Prostate gland (tissue), 2 donors: ENCODE measurements at regions not wholly inside any gene's neighbourhood (a gene's known extent, or its start where the extent isn't known, plus 50 kb on each side); places are given as distances from the start of the nearest gene placed in this dataset.

Source experiments
- DNase-seq: peaks from one replicate; pipeline ENCODE4 v3.0.0-alpha.2; 2019; ENCODE audit warnings: low spot score
- H3K27ac ChIP-seq, 2 donors: fragments of 200-600 bp; sonication (generic); 2 replicates each; pipeline ENCODE4 v1.5.1; 2017 to 2019
- H3K27me3 ChIP-seq: fragments of 200-600 bp; sonication (generic); replicated peaks from 2 replicates; pipeline ENCODE4 v1.5.1; 2019; ENCODE audit not compliant: insufficient read depth
- H3K36me3 ChIP-seq, 2 donors: fragments of 200-600 bp; sonication (generic); 1 replicate in 1 of 2; 2 replicates in 1 of 2; pipeline versions ENCODE4 v1.5.1 to v1.8.1; 2017 to 2019
- H3K4me1 ChIP-seq: fragments of 200-600 bp; sonication (generic); replicated peaks from 2 replicates; pipeline ENCODE4 v1.5.1; 2019
- H3K4me3 ChIP-seq, 2 donors: fragments of 200-600 bp; sonication (generic); 2 replicates each; pipeline ENCODE4 v1.5.1; 2017 to 2019
- H3K9me3 ChIP-seq: fragments of 200-600 bp; sonication (generic); 2 replicates; pipeline ENCODE4 v1.5.1; 2017
- POLR2A ChIP-seq: fragments of 450-650 bp; IDR thresholded peaks from one replicate; pipeline ENCODE4 v1.6.1; 2016; ENCODE audit warnings: antibody characterized with exemption, mild to moderate bottlenecking
- POLR2AphosphoS5 ChIP-seq: sonication (generic); formaldehyde crosslinking; IDR thresholded peaks from one replicate; pipeline ENCODE4 v1.6.1; 2017; ENCODE audit warnings: antibody characterized with exemption
- WGBS: methylation state at CpG from one replicate; pipeline ENCODE4 v1.1.5; 2018; 5-methylcytosine and 5-hydroxymethylcytosine counted together
- intact Hi-C: fragments of 100-400 bp; cut with DNase I; formaldehyde crosslinking; loops from one replicate; pipeline ENCODE4 v1.14.2; 2022
- TF ChIP-seq, protein P1 (sequence below), 4 experiments: fragments of 200-600 bp in 2 of 4; fragments of 450-650 bp in 2 of 4; sonication (generic) in 2 of 4; IDR thresholded peaks; 1 replicate in 3 of 4; 2 replicates in 1 of 4; pipeline ENCODE4 v1.5.1; 2016 to 2019; ENCODE audit warnings: antibody characterized with exemption in 4 of 4, mild to moderate bottlenecking in 2 of 4, moderate library complexity in 2 of 4

DNA sequence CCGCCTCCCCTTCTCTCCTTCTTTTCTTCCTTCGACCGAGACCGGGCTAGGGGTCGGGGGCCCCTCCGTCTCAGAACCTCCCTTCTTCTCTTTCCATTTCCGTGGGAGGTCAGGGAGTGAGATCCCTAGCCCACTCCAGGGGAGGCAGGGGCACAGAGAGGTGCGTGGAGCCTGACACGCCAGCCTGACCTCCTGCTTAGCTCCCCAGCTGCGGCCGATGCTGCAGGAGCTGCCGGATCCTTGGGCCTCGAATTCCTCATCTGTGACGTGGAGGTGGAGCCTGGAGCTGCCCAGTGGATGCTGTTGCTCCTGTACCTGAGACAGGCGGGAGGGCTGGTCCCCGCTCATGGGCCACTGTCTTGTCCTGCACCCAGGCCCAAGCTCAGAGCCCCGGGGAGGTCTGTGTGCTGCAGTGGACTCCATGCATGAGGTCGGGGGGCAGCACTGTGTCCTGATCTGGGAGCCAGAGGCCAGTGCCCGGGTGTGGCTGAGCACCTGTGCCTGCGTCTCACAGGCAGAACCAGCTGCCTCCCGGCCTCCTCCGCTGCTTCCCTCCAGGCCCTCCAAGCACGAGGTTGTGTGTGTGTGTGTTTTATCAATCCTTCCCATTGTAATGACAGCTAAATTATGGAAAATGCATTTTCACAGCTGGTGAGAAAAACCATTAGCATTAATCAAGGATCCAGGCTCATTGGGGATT lies 55.3 kb upstream of the TTC34 start:
- 84% methylated on average over 23 of the region's 23 CpGs for WGBS

DNA sequence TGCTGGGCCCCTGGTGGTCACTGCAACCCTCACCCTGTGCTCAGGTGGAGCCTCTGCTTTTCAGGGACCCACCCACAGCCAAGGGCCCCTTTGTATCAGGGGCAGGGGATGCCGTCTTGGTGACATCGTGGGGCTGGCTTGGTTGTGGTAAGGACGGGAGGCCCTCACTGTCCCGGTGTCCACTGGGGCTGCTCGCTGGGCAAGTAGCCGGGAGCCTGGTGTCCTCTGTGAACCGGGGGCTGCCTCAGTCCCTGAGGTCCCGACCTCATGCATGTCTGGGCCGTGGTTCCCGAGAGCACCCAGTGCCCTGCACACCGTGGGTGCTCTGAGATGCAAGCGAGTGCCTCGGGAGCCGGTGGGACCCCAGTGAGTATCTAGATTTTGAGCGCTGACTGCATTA lies 56.0 kb upstream of the TTC34 start:
- 90% methylated on average over 15 of the region's 15 CpGs for whole genome bisulfite sequencing
- intact Hi-C loops, result no loop called here
- TF ChIP-seq, protein P1, sequence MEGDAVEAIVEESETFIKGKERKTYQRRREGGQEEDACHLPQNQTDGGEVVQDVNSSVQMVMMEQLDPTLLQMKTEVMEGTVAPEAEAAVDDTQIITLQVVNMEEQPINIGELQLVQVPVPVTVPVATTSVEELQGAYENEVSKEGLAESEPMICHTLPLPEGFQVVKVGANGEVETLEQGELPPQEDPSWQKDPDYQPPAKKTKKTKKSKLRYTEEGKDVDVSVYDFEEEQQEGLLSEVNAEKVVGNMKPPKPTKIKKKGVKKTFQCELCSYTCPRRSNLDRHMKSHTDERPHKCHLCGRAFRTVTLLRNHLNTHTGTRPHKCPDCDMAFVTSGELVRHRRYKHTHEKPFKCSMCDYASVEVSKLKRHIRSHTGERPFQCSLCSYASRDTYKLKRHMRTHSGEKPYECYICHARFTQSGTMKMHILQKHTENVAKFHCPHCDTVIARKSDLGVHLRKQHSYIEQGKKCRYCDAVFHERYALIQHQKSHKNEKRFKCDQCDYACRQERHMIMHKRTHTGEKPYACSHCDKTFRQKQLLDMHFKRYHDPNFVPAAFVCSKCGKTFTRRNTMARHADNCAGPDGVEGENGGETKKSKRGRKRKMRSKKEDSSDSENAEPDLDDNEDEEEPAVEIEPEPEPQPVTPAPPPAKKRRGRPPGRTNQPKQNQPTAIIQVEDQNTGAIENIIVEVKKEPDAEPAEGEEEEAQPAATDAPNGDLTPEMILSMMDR (IDR thresholded peaks at IDR 0.05), result no peak
- no peak for TF ChIP-seq POLR2AphosphoS5
- no peak for TF ChIP-seq POLR2A
- no peak for DNase-seq
- Histone ChIP-seq H3K4me1 (no peaks in the 10 kb centered on the region), H3K27me3 (peaks cover 13% of the 10 kb centered on the region), H3K36me3 (no peaks in the 10 kb centered on the region), H3K27ac (no peak overlapping the region), H3K4me3 (no peak overlapping the region), H3K9me3 (no peaks in the 10 kb centered on the region)

More for the DNA sequence above, 55.3 kb upstream of the TTC34 start:
- intact Hi-C loops, result no loop called here
- Histone ChIP-seq H3K4me3 (no peak overlapping the region), H3K9me3 (no peaks in the 10 kb centered on the region), H3K36me3 (no peaks in the 10 kb centered on the region), H3K27ac (no peak overlapping the region), H3K4me1 (no peaks in the 10 kb centered on the region), H3K27me3 (peaks cover 13% of the 10 kb centered on the region)
- TF ChIP-seq POLR2AphosphoS5 (no peak), POLR2A (no peak)
- TF ChIP-seq, protein P1 (IDR thresholded peaks at IDR 0.05), result no peak
- no peak for DNase-seq

DNA sequence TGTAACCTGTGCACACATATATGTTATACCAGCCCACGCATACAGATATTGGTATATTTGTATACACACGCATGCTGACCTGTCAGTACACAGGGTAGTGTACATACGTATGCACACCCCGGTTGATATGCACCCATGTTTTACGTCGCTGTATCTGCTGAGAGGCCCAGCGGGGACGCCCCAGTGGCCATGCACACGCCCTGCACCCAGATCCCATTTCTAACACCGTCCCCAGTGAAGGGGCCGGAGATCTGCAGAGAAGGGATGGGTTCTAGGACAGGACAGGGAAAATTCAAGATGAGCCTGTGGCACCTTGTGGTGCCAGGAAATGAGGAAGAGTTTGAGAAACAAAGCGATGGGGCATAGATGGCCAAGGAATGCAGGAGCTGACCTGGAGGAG lies 57.2 kb upstream of the TTC34 start:
- WGBS, result 95% methylated on average over 12 of the region's 12 CpGs
- Histone ChIP-seq H3K9me3 (no peaks in the 10 kb centered on the region), H3K4me3 (no peak overlapping the region), H3K27me3 (peaks cover 20% of the 10 kb centered on the region), H3K4me1 (no peaks in the 10 kb centered on the region), H3K36me3 (no peaks in the 10 kb centered on the region), H3K27ac (no peak overlapping the region)
- TF ChIP-seq, protein P1 (IDR thresholded peaks at IDR 0.05), result no peak
- TF ChIP-seq POLR2AphosphoS5, result no peak
- no peak for TF ChIP-seq POLR2A
- no peak for DNase-seq
- intact Hi-C loops, result no loop called here

DNA sequence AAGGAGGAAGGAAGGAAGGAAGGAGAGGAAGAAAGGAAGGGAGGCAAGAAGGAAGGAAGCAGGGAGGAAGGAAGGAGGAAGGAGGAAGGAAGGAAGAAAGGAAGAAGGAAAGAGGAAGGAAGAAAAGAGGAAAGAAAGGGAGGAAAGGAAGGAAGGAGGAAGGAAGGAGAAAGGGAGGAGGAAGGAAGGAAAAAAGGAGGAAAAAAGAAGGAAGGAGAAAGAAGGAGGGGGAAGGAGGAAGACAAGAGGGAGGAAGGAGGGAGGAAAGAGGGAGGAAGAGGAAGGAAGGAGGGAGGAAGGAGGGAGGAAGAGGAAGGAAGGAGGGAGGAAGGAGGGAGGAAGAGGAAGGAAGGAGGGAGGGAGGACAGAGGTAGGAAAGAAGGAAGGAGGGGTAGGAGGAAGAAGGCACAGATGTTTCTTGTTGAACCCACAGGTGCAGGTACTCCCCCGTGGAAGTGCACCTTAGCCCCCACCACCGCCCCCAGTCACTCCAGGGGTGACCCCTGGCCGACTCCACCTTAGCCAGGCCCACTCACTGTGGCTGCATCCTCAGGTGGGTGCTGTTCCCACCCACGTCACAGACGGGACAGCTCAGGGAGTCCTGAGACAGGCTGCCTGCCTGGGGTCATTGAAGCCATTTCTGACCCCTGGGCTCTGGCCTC lies 57.9 kb upstream of the TTC34 start:
- peaks cover 23% of the 10 kb centered on the region for H3K27me3 ChIP-seq
- H3K36me3 ChIP-seq, result no peaks in the 10 kb centered on the region
- H3K27ac ChIP-seq, result no peak overlapping the region
- intact Hi-C loops, result no loop called here
- H3K4me1 ChIP-seq, result no peaks in the 10 kb centered on the region
- no peak for DNase-seq
- WGBS, result 87% methylated on average over 5 of the region's 5 CpGs
- no peak for TF ChIP-seq POLR2A
- no peak for TF ChIP-seq POLR2AphosphoS5
- H3K9me3 ChIP-seq, result no peaks in the 10 kb centered on the region
- H3K4me3 ChIP-seq, result no peak overlapping the region

DNA sequence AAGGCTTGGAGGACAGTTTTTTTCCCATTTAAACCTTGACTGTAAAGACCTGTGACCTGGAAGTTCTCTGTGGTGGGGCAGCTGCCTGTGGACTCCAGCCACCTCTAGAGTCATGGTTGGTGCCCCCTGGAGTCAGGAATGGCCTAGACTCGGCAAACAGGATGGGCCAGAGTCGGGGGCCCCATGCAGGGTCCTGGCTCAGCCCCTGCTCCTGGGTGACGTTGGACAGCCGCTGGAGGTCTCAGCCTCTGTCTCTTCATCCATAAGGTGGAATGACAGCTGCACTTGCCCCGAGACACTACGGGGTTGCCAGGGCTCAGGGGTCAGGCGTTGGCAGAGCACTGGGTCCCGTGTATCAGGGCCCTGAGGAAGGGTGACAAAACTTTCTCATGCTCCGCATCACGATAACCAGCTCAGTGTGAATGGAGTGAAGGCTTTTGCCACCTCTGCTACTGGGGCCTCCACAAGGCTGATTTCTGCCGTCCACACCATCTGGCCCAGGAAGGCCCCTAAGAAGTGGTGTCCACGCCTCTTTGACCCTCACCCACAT lies 58.5 kb upstream of the TTC34 start:
- intact Hi-C loops, result no loop called here
- peaks cover 21% of the 10 kb centered on the region for H3K27me3 ChIP-seq
- DNase-seq, result no peak
- TF ChIP-seq, protein P1 (IDR thresholded peaks at IDR 0.05), result no peak
- TF ChIP-seq POLR2A (no peak), POLR2AphosphoS5 (no peak)
- H3K9me3 ChIP-seq, result no peaks in the 10 kb centered on the region
- no peak overlapping the region for H3K27ac ChIP-seq
- H3K36me3 ChIP-seq, result no peaks in the 10 kb centered on the region
- H3K4me1 ChIP-seq, result no peaks in the 10 kb centered on the region
- no peak overlapping the region for H3K4me3 ChIP-seq
- 83% methylated on average over 10 of the region's 12 CpGs for WGBS
